SK-N-SH treated with all-trans-retinoic acid at 6 μM for 48 hours (cell line): ENCODE measurements at regions not wholly inside any gene's neighbourhood (a gene's known extent, or its start where the extent isn't known, plus 50 kb on each side); places are given as distances from the start of the nearest gene placed in this dataset.
"Not testable (repeated sequence)": the region's sequence is repeated elsewhere in the genome, so short reads cannot be mapped to it uniquely, and the experiment has no call there.

Experiments
- ARNTL ChIP-seq: fragments of 450-650 bp; formaldehyde crosslinking; IDR thresholded peaks from 2 replicates; pipeline ENCODE4 v1.5.0; 2020; ENCODE audit warnings: low read depth, mild to moderate bottlenecking, moderate library complexity, borderline replicate concordance
- BACH2 ChIP-seq: fragments of 250-450 bp; sonication (Bioruptor Pico); IDR thresholded peaks from 2 replicates; pipeline ENCODE4 v1.9.0; 2021; ENCODE audit warnings: mild to moderate bottlenecking, borderline replicate concordance
- CREB5 ChIP-seq: fragments of 250-450 bp; sonication (Bioruptor Pico); IDR thresholded peaks from 2 replicates; pipeline ENCODE4 v1.5.1; 2020; ENCODE audit warnings: low read depth, mild to moderate bottlenecking, moderate library complexity
- CSDC2 ChIP-seq: fragments of 250-450 bp; sonication (Bioruptor Pico); IDR thresholded peaks from 2 replicates; pipeline ENCODE4 v1.5.0; 2020; ENCODE audit warnings: mild to moderate bottlenecking, moderate library complexity
- CSRNP3 ChIP-seq: fragments of 250-450 bp; sonication (Bioruptor Pico); IDR thresholded peaks from 2 replicates; pipeline ENCODE4 v1.5.1; 2021; ENCODE audit warnings: mild to moderate bottlenecking, moderate library complexity
- ISL1 ChIP-seq: fragments of 250-450 bp; sonication (Bioruptor Pico); IDR thresholded peaks from 2 replicates; pipeline ENCODE4 v2.1.2; 2022; ENCODE audit warnings: mild to moderate bottlenecking, moderate library complexity
- PATZ1 ChIP-seq: fragments of 250-450 bp; sonication (Bioruptor Pico); IDR thresholded peaks from 2 replicates; pipeline ENCODE4 v1.8.0; 2020; ENCODE audit warnings: mild to moderate bottlenecking, moderate library complexity, borderline replicate concordance
- RARB ChIP-seq: fragments of 250-450 bp; sonication (Bioruptor Pico); IDR thresholded peaks from 2 replicates; pipeline ENCODE4 v1.8.0; 2021; ENCODE audit warnings: mild to moderate bottlenecking, moderate library complexity
- SNAI2 ChIP-seq: fragments of 250-450 bp; sonication (Bioruptor Pico); IDR thresholded peaks from 2 replicates; pipeline ENCODE4 v1.5.0; 2020; ENCODE audit warnings: mild to moderate bottlenecking, moderate library complexity
- ZFP30 ChIP-seq: fragments of 450-650 bp; formaldehyde crosslinking; IDR thresholded peaks from 2 replicates; pipeline ENCODE4 v1.5.0; 2022; ENCODE audit warnings: mild to moderate bottlenecking, moderate library complexity
- ZNF8 ChIP-seq: fragments of 450-650 bp; formaldehyde crosslinking; IDR thresholded peaks from 2 replicates; pipeline ENCODE4 v1.5.0; 2020; ENCODE audit warnings: mild to moderate bottlenecking, moderate library complexity

DNA sequence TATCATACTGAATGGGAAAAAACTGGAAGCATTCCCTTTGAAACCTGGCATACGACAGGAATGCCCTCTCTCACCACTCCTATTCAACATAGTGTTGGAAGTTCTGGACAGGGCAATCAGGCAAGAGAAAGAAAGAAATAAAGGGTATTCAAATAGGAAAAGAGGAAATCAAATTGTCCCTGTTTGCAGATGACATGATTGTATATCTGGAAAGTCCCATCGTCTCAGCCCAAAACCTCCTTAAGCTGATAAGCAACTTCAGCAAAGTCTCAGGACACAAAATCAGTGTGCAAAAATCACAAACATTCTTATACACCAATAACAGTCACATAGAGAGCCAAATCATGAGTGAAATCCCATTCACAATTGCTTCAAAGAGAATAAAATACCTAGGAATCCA is 171.9 kb upstream of the CDKN2B start:
- TF ChIP-seq CSRNP3; ARNTL (CRISPR knock-in tag); RARB (CRISPR knock-in tag); CREB5 (CRISPR knock-in tag); BACH2 (CRISPR knock-in tag); CSDC2; SNAI2 (CRISPR knock-in tag); ISL1 (CRISPR knock-in tag); ZFP30 (CRISPR knock-in tag); PATZ1 (CRISPR knock-in tag); ZNF8 (CRISPR knock-in tag): not testable (repeated sequence)
